ENCODE measurements at regions not wholly inside any gene's neighbourhood (a gene's known extent, or its start where the extent isn't known, plus 50 kb on each side); places are given as distances from the start of the nearest gene placed in this dataset.

DNA sequence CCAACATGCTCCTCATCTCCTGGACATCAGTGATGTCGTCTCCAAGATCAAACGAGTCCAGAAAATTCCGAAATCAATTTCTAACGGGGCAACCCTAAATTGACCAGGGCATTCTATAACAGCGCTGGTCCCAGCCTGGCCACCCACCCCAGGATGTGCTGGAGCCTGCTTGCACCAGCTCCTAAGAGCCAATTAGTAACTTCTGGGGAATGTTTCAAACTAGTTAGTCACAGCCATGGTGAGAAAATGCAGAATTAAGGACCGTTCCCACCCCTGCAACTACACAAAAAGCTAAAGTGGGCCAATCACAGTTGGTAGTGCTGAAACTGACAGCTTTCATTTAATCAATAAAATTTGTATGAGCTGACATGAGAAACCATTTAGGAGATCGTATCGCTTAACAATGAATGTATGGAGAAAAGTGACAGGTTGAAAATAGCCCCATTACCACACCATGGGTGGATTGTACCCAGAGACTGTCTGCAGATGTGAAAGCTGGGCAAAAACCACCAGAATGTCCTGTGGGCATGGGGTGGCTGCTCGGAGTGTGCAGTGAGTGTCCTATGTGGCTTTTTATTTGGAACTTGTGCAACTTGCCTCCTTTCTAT is 165.7 kb upstream of the AFDN start:
- TF ChIP-seq, protein P1, sequence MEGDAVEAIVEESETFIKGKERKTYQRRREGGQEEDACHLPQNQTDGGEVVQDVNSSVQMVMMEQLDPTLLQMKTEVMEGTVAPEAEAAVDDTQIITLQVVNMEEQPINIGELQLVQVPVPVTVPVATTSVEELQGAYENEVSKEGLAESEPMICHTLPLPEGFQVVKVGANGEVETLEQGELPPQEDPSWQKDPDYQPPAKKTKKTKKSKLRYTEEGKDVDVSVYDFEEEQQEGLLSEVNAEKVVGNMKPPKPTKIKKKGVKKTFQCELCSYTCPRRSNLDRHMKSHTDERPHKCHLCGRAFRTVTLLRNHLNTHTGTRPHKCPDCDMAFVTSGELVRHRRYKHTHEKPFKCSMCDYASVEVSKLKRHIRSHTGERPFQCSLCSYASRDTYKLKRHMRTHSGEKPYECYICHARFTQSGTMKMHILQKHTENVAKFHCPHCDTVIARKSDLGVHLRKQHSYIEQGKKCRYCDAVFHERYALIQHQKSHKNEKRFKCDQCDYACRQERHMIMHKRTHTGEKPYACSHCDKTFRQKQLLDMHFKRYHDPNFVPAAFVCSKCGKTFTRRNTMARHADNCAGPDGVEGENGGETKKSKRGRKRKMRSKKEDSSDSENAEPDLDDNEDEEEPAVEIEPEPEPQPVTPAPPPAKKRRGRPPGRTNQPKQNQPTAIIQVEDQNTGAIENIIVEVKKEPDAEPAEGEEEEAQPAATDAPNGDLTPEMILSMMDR (IDR thresholded peaks at IDR 0.05): no peak
- Histone ChIP-seq H3K4me1 (no peaks in the 10 kb centered on the region), H3K36me3 (ENCODE audit: insufficient read depth in 1 of 2, low read depth in 1 of 2) (no peaks in the 10 kb centered on the region), H3K27me3 (ENCODE audit: insufficient read depth in 3 of 3, low read length in 2 of 3) (no peaks in the 10 kb centered on the region), H3K27ac (no peak overlapping the region), H3K9me3 (no peaks in the 10 kb centered on the region), H3K4me3 (no peak overlapping the region)
- no peak for DNase-seq
- 52 to 70% (median 53%) methylated on average over 9 of the region's 9 CpGs for WGBS, 3 donors
- intact Hi-C loops (cut with DNase I): no loop called here
- no peak for ATAC-seq

DNA sequence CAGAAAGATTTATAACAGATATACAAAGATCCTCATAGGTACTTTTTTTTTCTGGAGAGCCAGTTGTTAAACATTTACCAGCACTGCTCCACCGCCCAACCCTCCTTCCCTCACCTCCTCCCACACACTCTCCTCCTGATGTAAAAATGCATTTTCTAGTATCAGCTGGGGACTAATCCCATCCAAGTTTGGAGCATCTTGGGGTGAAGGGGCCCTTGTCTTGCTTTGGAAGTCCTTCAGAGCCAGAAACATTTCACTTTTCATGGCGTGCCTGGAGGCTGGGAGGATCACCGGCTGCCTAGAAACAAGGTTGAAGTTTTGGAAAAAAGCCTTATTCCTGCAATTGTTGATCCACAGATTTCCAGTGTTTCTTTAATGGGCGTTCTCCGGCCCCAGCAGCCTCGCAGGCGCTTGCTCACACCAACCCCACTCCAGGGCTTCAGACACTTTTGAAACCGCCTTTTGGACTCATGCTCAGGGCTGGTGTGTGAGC is 165.1 kb upstream of the AFDN start:
- H3K9me3 ChIP-seq: no peaks in the 10 kb centered on the region
- TF ChIP-seq, protein P1 (IDR thresholded peaks at IDR 0.05): no peak
- H3K4me1 ChIP-seq: no peaks in the 10 kb centered on the region
- intact Hi-C loops (cut with DNase I): no loop called here
- no peak for ATAC-seq
- 66 to 78% (median 76%) methylated on average over 8 of the region's 8 CpGs for WGBS, 3 donors
- DNase-seq: no peak
- H3K36me3 ChIP-seq (ENCODE audit: insufficient read depth in 1 of 2, low read depth in 1 of 2): no peaks in the 10 kb centered on the region
- H3K27ac ChIP-seq: no peak overlapping the region
- no peaks in the 10 kb centered on the region for H3K27me3 ChIP-seq (ENCODE audit: insufficient read depth in 3 of 3, low read length in 2 of 3)
- no peak overlapping the region for H3K4me3 ChIP-seq

DNA sequence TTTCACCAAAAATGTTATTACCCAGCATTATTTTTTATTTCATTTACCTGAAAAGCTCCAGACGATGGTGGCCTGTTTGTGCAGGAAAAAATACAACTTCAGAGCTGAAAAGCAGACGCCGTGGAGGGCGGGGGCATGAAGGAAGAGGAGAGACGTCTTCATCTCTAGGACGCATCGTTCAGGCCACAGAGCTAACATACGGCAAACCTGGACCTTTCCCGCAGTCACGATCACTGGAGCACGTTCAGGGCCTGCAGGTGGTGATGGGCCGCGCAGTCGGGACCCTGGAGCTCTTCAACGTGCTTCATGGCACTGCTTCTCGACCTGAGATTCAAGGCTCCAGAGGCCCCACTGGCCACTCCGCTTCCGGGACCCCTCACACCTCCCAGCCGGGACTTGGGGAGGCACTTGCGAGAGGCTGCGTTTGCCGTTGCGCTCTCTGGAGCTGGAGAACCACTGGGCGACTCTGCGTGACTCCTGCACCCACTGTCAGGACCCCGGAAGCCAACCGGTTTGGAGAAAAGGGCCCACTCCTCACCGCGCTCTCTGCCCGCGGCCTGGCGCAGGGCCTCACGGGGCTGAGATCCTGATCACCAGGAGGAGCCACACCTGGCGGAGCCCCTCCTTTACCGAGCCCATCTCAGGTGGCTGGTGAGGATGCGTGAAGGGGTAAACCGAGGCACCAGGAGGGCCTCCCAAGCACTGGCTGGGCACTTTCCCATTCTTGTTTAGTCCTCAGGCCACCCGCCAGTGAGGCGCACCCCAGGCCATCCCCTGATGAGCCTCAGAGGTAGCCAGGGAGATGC is 164.4 kb upstream of the AFDN start:
- no peak overlapping the region for H3K4me3 ChIP-seq
- no peaks in the 10 kb centered on the region for H3K9me3 ChIP-seq
- DNase-seq (no peak), ATAC-seq (no peak)
- TF ChIP-seq, protein P1 (IDR thresholded peaks at IDR 0.05): no peak
- WGBS, 3 donors: 93 to 95% (median 93%) methylated on average over 39 of the region's 39 CpGs
- no peaks in the 10 kb centered on the region for H3K36me3 ChIP-seq (ENCODE audit: insufficient read depth in 1 of 2, low read depth in 1 of 2)
- H3K4me1 ChIP-seq: no peaks in the 10 kb centered on the region
- H3K27me3 ChIP-seq (ENCODE audit: insufficient read depth in 3 of 3, low read length in 2 of 3): no peaks in the 10 kb centered on the region
- no peak overlapping the region for H3K27ac ChIP-seq
- intact Hi-C loops (cut with DNase I): no loop called here

DNA sequence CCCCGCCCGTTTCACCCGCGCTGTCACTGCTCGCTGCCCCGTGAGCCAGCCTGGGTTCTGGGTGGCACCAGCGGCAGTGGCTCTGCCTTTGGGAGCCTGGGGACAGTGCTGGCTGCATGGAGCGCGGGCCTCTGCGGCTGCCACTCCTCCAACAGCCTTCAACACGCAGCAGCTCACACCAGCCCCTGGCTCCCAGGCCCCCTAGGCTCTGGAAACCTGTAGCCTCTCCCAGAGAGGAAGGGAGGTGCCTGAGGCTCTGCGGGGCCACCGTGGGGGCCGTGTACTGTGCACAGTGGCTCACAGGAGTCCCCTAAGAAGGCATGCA is 163.9 kb upstream of the AFDN start:
- DNase-seq (no peak), ATAC-seq (no peak)
- Histone ChIP-seq H3K27ac (no peak overlapping the region), H3K36me3 (ENCODE audit: insufficient read depth in 1 of 2, low read depth in 1 of 2) (no peaks in the 10 kb centered on the region), H3K9me3 (no peaks in the 10 kb centered on the region), H3K4me1 (no peaks in the 10 kb centered on the region), H3K27me3 (ENCODE audit: insufficient read depth in 3 of 3, low read length in 2 of 3) (no peaks in the 10 kb centered on the region), H3K4me3 (no peak overlapping the region)
- WGBS, 3 donors: 87 to 91% (median 88%) methylated on average over 14 of the region's 14 CpGs
- TF ChIP-seq, protein P1 (IDR thresholded peaks at IDR 0.05): no peak
- intact Hi-C loops (cut with DNase I): no loop called here
